HG03558 (cell line): ENCODE measurements at regions not wholly inside any gene's neighbourhood (a gene's known extent, or its start where the extent isn't known, plus 50 kb on each side); places are given as distances from the start of the nearest gene placed in this dataset.
"Not testable (repeated sequence)": the region's sequence is repeated elsewhere in the genome, so short reads cannot be mapped to it uniquely, and the experiment has no call there.

ENCODE experiments used
- ATAC-seq: cut with Tn5 transposase; IDR thresholded peaks from one replicate; pipeline ENCODE4 v1.9.1; 2021; ENCODE audit warnings: moderate number of reproducible peaks; ENCODE audit not compliant: unreplicated experiment; ENCODE audit errors: extremely low read depth

DNA sequence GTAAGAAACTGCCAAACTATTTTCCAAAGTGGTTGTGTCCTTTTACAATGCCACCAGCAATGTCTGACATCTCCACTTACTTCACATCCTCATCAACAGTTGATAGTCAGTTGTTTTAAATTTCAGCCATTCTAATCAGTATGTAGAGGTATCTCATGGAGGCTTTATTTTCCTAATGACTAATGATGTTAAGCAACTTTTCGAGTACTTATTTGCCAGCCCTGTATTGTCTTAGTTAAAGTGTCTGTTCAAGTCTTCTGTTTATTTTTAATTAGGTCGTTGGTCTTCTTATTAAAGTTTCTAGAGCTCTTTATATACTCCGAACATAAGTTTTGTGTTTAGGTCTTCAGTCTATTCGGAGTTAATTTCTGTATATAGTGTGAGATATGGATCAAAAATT lies 54.9 kb upstream of the NBPF12 start:
- not testable (repeated sequence) for ATAC-seq

DNA sequence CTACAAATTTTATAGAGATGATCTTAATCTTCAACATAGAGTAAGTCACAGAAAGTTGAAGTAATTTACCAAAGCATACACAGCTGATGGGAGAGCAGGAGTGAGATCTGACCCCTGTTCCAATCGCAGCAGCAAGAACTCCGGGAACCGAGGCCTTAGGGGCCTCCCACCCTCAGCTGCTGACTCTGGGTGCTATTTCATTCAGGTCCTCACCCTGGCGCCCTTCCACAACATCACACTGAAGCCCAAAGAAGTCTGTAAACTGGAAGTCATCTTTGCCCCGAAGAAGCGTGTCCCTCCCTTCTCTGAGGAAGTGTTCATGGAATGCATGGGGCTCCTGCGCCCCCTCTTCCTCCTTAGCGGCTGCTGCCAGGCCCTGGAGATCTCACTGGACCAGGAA lies 57.0 kb upstream of the NBPF12 start:
- not testable (repeated sequence) for ATAC-seq

DNA sequence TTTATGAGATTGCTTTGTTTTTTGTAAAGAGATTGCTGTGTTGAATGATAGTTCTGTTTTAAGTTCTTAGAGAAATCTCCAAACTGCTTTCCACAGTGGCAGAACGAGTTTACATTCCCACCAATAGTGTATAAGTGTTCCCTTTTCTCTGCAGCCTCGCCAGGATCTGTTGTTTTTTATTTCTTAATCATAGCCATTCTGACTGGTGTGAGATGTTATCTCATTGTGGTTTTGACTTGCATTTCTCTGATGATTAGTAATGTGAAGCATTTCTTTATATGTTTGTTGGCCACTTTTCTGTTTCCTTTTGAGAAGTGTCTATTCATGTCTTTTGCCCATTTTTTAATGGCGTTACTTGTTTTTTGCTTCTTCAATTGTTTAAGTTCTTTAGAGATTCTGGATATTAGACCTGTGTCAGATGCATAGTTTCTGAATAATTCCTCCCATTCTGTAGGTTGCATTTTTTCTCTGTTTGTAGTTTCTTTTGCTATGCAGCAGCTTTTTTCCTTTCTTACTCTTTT lies 74.3 kb upstream of the NBPF12 start:
- ATAC-seq = not testable (repeated sequence)

DNA sequence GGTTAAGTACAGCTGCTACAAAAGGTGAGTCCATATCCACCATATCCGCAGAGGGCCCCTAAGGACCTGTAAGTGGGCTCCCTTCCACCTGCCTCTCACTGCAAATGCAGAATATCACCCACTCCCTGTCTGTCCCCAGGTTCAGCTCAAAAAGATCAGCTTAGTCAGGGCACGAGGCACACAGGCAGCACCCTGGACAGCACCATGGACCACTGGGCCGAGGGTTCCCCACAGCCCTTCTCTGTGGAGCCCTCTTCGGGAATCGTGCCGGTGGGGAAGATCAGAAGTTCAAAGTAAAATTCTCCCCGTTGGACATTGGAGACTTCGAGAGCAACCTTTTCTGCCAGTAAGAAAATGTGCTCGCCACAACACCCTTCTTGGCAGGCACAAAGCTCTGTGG lies 85.0 kb upstream of the NBPF12 start:
- not testable (repeated sequence) for ATAC-seq

DNA sequence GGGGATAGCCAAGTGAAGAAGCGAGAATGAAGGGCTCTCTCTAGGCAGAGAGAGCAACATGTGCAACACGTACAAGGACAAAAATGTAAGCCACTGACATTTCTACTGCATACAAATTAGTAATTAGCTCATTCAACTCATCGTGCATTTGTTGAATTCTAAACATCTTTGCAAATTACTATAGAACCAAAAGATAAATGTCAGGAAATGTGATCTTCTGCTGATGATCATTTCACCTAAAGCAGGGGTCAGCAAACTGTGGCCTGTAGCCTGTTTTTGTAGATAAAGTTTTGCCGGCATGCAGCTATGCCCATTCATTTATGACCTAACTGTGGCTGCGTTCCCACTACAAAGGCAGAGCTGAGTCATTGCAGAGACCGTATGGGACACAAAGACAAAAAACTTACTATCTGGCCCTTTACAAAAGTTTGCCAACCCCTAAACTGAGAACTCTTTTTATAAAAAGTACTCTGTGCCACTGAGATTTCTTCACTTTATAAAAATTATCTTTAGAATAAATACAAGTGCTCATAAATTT lies 87.7 kb upstream of the NBPF12 start:
- not testable (repeated sequence) for ATAC-seq

DNA sequence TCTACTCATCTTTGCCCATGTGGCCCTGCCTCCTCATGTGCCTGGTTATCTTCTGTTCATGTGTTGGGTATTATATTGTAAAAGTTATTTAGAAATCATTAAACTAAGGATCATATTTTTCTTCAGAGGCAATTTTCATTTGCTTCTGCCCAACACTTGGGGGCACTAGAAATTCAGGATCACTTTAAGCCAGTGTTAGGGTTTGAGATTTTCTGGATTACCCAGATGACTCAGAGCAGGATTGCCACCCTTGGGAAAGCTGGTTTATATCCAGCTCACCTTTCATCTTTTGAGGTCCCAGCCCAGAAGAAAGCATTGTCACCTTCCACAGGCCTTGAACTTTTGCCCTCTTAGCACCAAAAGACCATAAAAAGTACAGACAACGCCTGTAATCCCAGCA lies 99.4 kb upstream of the NBPF12 start:
- ATAC-seq = not testable (repeated sequence)

DNA sequence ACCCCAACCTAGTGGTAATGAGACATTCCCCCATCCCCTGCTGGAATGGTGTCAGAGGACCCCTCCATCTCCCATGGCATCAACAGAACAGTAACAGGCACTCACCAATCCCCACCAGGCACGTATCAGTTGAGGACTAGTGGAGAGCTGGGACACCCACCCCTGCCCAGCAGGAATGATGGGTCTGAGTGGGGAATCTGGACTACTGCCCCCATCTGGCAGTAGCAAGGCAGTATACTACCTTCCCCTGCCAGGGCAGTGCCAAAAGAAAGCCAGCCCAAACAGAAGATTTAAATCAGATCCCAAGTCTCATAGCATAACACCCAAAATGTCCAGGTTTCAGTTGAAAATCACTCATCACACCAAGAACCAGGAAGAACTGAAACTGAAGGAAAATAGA lies 111.2 kb upstream of the NBPF12 start:
- ATAC-seq = not testable (repeated sequence)

DNA sequence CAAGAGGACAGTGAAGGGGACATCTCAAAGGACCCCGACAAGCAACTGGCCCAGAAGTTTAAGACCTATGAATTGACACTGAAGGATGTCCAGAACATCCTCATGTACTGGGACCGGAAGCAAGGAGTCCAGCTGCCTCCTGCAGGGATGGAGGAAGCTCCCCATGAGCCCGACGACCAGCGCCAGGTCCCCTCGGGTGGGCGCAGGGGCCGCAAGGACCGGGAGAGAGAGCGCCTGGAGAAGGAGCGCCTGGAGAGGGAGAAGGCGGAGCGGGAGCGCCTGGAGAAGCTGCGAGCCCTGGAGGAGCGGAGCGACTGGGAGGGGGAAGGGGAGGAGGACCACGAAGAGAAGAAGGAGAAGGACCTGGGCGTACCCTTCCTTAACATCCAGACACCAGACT lies 143.9 kb upstream of the NBPF12 start:
- not testable (repeated sequence) for ATAC-seq

DNA sequence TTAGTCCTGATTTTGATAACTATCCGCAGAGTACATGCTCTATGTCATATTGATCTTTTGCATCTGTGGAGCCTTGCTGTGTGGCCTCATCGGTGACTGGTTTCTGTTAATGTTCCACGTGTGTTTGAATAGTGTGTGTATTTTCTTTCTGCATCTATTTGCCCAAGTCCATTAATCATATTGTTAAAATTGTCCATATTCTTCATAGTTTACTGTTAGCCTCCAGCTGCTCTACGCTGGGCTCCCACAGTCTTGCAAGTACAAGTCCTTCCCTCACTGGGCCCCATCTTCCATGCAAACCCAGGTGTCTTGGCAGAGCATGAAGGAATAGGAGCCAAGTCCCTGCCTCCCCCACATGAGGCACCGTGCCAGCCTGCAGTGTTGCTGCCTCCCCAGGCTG lies 145.4 kb upstream of the NBPF12 start:
- ATAC-seq = not testable (repeated sequence)

DNA sequence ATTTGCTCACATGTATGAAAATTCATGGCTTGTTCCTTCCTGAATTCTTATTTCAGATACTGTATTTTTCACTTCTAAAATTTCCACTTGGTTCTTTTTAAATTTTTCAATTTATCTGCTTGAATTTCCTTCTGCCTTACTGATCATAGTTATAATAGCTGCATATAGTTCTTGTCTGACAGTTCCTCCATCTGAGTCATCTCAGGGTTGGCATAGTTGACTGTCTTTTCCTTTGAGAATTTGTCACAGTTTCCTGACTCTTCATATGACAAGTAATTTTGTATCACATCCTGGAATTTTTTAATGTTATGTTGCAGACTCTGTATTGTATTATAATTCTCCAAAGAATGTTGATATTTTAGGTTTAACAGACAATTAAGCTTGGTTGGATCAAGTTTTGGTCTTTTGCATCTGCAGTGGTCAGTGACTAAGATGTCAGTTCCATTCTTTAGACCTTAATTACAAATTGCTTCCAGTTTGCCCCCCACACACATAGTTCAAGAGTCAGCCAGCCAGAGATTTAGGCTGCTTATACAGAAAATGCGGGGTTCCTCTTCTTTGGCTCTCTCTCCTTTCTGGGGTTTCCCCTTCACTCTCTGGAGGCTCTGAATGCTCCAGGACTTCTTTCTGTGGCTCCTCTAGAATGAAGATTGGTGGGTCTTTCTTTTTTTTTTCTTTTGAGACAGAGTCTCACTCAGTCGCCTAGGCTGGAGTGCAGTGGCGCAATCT lies 153.7 kb upstream of the NBPF12 start:
- ATAC-seq = not testable (repeated sequence)

DNA sequence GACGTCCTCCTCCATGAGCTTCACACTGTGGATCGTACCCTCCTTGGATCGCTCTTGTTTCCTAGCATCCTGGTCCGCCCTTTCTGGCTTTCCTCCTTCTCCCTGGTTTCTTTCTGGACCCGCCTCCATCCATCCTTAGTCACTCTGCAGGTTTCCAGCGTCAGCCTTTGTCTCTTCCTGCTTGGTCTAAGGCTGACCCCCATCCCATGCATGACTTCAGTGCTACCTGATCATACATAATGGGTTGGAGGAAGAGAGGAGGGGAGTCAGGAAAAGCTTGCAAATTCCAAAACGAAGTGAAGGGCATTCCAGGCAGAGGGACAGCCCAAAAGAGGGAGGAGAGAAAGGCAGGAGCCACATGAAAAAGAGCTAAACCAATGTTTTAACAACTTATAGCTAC lies 156.9 kb upstream of the NBPF12 start:
- ATAC-seq = not testable (repeated sequence)

DNA sequence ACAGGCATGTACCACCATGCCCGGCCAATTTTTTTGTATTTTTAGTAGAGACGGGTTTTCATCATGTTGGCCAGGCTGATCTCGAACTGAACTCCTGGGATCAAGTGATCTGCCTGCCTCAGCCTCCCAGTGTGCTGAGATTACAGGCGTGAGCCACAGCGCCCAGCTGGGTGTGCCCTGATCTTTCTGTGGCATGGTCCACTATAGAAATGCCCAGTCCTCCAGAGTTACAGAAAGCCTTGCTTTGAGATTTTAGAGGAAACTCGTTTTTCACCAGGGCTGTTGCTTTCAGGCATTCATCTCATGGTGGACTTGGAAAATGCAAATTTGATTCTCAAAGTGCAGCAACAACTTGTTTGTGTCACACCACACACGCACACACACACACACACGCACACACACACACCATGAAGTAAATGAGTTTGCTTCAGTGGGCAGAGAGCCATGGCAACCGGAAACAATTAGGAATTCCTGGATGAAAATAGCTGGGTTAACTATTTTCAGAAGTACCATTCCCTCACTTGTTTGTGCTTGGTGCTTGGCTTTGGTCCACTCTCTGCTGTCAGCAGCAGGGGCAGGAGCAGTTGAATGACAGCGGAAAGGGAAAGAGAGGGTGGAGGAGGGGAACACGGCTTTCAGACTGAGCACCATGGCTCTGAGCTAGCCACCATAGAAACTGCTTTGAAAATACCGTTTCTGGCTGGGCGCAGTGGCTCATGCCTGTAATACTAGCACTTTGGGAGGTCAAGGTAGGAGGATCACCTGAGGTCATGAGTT lies 160.1 kb upstream of the NBPF12 start:
- ATAC-seq = not testable (repeated sequence)

DNA sequence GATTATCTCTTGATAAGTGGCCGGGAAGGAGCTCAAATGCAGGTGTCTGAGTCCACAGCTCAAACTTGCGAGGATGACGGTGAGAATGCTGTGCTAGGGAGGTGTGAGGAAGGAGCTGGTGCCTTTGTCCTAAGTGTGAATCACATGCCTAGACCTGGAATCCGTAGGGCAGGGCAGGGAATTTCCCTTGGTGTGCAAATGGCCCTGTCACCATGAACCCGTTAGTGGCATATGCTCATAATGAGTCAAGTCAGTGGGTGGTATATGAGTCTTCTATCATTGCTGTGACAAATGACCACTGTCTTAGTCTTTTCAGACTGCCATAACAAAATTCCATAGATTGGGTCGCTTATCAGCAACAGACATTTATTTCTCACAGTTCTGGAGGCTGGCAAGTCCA lies 163.1 kb upstream of the NBPF12 start:
- ATAC-seq = not testable (repeated sequence)

DNA sequence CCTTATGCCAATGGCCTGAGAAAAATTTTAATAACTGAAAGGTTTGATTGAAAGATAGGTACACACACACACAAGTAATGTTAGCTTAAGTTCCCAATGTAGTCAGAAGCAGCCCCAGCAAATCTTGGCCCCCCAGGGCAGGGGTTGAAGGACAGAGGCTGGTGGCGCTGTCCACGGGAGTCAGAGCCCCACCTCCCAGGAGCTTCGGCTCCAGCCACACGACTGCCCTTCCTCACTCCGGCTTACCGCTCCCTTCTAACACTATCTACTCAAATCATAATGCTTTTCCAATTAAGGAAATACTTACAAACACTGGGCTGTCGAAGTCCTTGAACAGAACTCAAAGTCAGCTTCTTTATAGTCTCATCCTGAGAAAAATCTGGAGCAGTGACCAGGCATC lies 163.9 kb upstream of the NBPF12 start:
- not testable (repeated sequence) for ATAC-seq

DNA sequence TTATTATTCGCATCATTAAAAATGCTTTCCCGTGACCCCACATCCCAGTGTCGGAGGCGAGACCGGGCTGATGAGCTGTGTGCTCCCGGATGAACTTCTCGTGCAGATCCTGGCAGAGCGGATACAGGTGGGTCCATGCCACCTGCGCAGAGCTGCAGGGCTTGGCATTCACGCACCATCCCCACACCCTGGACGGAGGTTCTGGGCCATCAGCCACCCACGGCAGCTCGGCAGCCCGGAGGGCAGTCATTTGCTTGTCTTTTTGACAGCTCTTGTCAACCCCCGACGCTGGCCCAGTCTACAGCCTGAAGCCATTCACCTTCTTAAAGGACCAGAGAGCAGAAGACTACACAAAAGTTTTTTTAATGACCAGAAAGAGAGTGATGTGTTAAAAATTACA lies 166.7 kb upstream of the NBPF12 start:
- not testable (repeated sequence) for ATAC-seq

DNA sequence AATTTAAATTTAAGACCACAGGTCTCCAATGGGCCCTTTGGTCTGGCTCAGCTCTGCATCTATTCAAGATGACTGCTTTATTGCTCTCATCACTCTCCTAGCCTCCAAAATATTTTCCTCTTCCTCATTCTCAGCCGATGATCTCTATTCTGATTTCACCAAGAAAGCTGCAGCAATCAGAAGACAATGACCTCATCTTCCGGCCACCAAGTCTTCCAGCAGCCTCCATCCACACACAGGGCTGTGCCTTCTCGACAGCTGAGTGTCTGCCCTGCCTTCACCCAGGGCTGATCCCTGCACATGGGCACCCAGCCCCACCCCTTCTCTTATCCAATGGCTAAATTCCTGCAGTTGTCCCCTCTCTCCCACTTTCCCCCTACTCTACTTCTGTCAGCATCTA lies 167.1 kb upstream of the NBPF12 start:
- ATAC-seq = not testable (repeated sequence)

DNA sequence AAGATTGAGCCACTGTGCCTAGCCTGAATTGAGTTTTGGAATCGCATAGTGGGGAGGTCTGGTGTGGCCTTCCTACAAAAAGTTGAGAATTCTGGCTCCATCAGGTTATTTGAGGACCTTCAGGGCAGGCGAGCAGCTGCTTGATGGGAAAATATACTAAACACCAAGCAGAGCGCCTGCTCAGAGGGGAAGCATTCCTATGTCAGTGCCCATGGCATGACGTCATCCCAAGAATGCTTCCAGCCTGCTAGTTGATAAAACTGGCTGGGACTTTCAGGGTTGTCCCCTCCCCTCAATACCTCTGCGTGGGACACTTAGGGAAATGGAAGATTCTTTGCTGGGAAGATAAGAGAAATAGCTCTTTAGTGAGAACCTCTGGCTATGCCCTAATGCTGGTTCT lies 174.9 kb upstream of the NBPF12 start:
- not testable (repeated sequence) for ATAC-seq

DNA sequence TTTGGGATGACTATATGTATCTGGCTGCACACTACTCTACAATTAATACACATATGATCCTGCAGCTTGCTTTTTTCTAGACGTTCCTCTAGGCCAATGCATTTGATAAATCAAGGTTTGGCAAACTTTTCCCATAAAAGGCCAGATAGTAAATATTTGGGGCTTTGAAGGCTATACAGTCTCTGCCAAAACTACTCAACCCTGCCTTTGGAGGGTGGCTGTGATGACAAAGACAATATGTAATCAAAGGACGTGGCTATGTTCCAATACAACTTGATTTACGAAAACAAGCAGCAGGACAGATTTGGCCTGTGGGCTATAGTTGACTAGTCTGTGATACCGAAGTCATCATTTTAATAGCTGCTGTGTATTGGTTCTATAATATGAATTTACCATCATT lies 181.3 kb upstream of the NBPF12 start:
- not testable (repeated sequence) for ATAC-seq

DNA sequence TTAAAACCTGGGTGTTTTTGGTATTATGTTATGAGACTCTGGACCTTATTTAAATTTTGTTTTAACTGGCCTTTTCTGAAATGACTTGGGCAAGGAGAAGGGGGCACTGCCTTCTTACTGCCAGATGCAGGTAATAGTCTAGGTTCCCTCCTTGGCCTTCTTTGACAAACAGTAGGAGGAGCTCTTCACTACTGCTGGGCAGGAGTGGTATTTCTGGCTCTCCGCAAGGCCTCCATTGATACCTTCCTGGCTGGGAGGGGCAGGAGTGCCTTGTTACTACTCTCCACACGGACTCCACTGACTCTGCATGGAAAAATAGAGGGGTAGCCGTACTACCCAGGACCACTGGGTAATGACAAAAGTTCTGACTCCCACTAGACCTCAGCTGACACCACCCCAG lies 189.4 kb upstream of the NBPF12 start:
- ATAC-seq = not testable (repeated sequence)

DNA sequence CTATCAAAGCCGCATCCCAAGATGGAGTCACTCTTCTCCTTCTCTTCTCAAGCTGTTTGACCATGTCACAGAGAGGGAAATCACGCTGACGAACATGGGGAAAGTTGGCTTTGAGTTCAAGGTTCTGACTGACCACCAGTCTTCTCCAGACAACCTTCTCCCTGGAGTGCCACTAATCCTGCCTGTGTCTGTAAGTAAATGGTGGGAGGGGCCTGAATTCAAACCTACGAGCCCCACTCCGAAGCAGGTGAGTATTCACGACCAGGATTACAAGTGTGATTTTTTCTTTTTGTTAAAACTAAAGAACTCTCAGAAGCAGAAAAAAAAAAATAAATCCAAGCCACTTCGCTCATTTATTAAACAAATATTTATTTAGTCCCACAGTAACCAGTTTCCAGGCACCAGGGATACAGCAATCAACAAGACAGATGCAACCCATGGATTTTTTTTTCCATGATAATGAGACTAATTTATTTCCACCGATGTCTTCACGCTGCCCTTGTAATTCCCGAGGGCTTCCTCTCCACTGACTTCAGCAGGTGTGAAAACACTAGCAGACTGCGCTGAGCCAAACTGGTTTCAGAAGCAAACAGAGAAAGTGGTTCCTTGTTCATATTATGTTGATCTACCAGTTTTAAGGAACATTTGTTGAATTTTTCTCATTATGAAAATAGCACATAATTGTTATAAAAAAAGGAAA lies 206.0 kb upstream of the NBPF12 start:
- ATAC-seq = not testable (repeated sequence)
